NCI-H1436 (cell line): ENCODE measurements at regions not wholly inside any gene's neighbourhood (a gene's known extent, or its start where the extent isn't known, plus 50 kb on each side); places are given as distances from the start of the nearest gene placed in this dataset.

Source experiments
- DNase-seq: peaks from one replicate; lab custom pipeline; 2025; lab: John Stamatoyannopoulos, UW

DNA sequence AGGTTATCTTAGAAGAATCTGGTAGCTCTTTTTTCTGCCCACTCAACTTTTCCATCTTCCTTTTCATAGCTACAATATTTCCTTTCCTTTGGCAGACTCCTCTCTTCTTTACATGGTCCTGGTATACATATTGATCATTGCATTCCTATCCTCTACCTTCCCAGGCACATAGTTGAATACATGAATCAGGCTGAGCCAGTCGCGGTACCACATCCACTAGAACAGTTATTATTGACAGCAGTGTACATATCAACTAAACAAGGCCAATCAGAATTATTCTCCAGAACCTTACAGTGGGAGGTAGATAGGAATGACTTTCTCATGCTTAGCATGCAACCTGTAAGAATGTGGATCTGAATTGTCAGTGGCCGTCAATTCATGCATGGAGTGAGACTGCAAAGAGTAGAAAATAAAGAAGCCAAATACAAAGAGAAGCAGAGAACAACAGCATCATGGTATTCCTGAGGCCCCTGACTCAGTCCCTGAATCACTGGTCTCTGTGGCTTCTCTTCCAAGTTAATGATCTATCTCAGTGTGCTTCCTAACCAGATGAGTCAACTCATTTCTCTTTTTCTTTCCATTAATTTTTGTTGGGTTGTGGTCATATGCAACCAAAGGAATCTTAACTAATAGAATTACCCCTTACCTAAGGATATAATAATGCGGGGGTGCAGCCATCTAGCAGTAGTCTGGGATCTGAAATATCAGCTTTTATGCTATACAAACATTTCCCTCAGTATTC, 60.9 kb upstream of the DCBLD2 start:
- no peak for DNase-seq

DNA sequence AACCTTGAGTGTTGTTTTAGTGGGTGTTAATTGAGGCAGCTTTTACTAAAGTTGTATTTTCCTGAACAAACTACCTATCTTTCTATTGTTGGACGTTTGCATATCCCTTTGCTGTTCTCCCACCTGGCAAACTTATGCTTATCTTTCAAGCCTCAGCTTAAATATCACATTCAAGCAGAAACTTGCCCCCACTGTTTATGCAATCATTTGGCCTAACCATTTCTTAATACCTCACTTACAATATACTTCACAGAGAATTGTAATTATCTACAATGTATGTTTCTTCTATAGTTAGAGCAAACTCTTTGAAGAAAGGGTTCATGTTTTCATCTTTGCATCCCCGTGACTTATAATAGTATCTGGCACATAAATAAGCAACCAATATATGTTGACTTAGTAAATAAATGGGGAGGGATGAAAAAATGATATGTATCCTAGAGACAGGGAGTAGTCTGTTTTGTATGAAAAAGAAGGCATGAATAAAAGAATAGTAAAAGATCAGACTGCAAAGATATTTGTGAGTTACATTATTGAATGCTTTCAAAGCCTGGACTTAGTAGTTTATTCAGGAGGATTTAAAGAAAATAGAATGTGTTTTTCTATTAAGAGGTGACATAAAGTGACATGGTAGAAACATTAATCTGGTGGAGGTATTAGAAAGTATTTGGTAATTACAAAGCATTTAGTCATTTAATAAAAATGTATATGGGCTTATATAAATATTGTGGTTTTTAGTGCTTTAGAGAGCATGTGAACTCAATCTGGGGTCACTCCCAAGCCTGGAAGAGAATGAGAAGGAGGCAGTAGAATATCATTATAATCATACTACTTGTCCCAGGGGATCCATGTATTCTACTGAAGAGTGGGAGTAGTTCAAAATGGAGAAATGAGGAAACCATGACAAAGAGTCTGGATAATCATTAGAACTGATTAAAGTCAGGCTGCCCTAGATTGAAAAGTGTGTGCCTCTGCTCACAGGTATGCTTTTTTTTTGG, 60.0 kb upstream of the DCBLD2 start:
- DNase-seq: no peak

DNA sequence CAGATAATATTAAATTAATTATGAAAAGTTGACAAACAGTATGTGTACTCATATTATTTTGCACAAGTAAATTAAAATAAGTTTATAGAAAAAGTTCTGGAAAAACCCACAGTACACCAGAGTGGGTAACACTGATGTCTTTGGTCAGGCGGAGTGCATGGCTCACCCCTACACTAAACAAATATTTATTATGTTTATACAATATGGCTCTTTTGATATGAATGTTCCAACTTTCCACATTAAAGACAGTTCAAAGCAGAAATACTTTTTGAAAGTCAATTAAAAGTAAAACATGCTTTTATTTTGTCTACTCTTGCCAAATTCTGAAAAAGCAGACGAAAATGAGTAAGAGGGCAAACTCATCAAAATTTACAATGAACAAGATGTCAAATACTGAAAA, 56.2 kb upstream of the DCBLD2 start:
- no peak for DNase-seq

DNA sequence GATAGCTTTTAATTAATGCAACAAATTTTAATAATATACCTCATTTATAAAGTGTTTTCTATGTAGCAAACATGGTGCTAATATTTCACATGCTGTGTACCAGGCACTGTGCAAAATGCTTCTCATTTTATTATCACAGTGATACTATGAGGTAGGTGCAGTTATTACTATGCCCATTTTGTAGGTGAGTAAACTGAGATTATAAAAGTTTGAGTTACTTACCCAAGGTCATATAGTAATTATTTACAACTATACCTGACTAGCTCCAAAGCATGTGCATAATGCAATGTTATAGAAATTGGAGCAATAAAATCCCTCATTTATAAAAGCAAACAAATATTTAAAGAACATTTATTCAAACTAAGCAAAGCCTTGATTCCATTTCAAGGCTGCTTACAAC, 54.5 kb upstream of the DCBLD2 start:
- no peak for DNase-seq

DNA sequence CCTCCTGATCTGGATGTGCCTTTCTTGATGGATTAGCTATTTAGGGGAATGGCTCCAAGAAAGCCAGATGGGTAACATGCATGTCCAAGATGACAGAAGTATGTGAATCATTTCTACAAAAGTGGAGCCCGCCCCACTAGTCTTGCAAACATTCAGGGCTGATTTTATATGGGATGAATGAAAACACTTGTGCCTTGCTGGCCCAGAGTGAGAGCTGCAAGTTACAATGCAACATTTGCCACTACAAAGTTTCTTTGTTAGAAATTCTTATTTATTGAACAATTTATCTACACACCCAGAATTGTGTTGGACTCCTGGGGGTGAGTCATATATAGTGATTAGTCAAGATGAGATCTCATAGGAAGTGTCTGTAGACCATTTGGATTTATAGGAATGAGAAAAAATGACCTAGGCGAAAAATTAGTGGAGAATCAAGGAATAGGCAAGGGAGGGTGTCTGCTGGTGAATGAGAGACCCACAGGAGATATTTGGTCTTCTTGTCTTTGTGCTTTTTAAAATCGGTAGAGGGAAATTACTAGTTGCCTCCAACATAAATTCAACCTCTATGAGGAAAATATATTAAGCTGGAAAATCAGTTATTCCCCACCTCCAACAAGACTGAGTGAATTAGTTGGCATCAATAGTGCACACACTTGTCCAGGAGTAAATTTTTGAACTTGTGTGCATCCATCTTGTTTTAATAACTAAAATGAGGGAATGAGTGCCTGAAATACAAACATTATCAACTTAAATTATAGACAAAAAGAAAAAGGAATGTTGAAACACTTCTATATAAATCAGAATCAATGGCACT, 53.5 kb upstream of the DCBLD2 start:
- no peak for DNase-seq

DNA sequence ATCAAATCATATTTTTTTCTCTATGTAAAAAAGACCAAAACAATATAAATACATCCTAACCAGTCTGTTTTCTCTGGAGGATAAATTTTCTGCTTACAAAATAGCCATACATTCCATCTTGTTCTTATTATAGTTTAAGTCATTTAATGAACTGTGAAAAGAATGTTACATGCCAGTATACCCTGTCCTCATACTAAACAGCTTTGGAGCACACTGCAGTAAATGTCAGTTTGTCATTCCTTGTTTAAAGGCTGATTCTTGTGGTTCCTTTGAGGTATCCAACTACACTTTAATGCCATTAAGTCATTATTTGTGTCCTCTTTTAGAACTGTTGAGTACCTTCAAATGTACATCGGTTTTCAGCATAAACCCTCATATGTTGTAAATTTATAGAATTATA, 52.7 kb upstream of the DCBLD2 start:
- DNase-seq: no peak

DNA sequence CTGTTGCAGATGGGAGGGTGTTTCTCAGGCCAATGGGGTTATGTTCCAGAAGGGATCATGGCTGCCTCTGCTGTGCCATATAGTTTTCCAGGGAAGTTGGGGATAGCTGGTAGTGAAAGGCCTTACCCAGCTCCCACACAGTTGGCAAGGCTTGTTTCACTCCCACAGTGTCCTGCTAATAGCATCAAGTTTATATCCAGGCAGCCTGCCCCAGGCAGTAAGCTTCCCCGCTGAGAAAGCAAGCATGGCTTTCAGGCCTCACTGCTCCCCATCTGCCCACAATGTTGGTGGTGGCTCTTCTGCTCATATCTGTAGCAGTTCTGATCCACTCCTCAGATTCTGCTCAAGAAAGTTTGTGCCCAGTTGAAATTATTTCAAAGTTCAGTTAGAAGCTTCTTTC, 50.9 kb upstream of the DCBLD2 start:
- DNase-seq: no peak
